Body of pancreas (tissue), 4 donors: ENCODE measurements at regions not wholly inside any gene's neighbourhood (a gene's known extent, or its start where the extent isn't known, plus 50 kb on each side); places are given as distances from the start of the nearest gene placed in this dataset.

ENCODE experiments used
- POLR2A ChIP-seq, 3 donors: fragments of 450-650 bp; IDR thresholded peaks; one replicate each; pipeline ENCODE4 v1.6.1; 2016; ENCODE audit warnings: antibody characterized with exemption in 3 of 3, mild to moderate bottlenecking in 2 of 3
- TF ChIP-seq, protein P1 (sequence below), 7 experiments: fragments of 450-650 bp in 4 of 7; fragments of 200-600 bp in 3 of 7; sonication (generic) in 3 of 7; IDR thresholded peaks; one replicate each; pipeline ENCODE4 v1.5.1; 2016 to 2019; ENCODE audit warnings: antibody characterized with exemption in 7 of 7

- TF ChIP-seq, protein P1, sequence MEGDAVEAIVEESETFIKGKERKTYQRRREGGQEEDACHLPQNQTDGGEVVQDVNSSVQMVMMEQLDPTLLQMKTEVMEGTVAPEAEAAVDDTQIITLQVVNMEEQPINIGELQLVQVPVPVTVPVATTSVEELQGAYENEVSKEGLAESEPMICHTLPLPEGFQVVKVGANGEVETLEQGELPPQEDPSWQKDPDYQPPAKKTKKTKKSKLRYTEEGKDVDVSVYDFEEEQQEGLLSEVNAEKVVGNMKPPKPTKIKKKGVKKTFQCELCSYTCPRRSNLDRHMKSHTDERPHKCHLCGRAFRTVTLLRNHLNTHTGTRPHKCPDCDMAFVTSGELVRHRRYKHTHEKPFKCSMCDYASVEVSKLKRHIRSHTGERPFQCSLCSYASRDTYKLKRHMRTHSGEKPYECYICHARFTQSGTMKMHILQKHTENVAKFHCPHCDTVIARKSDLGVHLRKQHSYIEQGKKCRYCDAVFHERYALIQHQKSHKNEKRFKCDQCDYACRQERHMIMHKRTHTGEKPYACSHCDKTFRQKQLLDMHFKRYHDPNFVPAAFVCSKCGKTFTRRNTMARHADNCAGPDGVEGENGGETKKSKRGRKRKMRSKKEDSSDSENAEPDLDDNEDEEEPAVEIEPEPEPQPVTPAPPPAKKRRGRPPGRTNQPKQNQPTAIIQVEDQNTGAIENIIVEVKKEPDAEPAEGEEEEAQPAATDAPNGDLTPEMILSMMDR (IDR thresholded peaks at IDR 0.05) = no peak
- no peak for TF ChIP-seq POLR2A (IDR thresholded peaks at IDR 0.05)
Measured at GRCh38 chr5:125073090-125073489, 326.7 kb upstream of the ZNF608 start.
